ENCODE measurements at regions not wholly inside any gene's neighbourhood (a gene's known extent, or its start where the extent isn't known, plus 50 kb on each side); places are given as distances from the start of the nearest gene placed in this dataset.

GRCh38 chr4:81600520-81601357, 129.0 kb upstream of the RASGEF1B start:
- DNase-seq (ENCODE audit: low read depth), result no peak
- TF ChIP-seq CTCF (conservative IDR thresholded peaks at IDR 0.05; ENCODE audit: low read length), result no peak
- no peak overlapping the region for H3K4me3 ChIP-seq (ENCODE audit: low read length)

GRCh38 chr4:81599742-81600380, 128.2 kb upstream of the RASGEF1B start:
- no peak for DNase-seq (ENCODE audit: low read depth)
- no peak overlapping the region for H3K4me3 ChIP-seq (ENCODE audit: low read length)
- TF ChIP-seq CTCF (conservative IDR thresholded peaks at IDR 0.05; ENCODE audit: low read length), result no peak

- H3K4me3 ChIP-seq (ENCODE audit: low read length), result no peak overlapping the region
- no peak for DNase-seq (ENCODE audit: low read depth)
- no peak for TF ChIP-seq CTCF (conservative IDR thresholded peaks at IDR 0.05; ENCODE audit: low read length)
These were observed 124.3 kb upstream of the RASGEF1B start for GRCh38 chr4:81595798-81596610.

- no peak for DNase-seq (ENCODE audit: low read depth)
- no peak for TF ChIP-seq CTCF (conservative IDR thresholded peaks at IDR 0.05; ENCODE audit: low read length)
- H3K4me3 ChIP-seq (ENCODE audit: low read length), result no peak overlapping the region
These were observed 123.6 kb upstream of the RASGEF1B start for GRCh38 chr4:81595287-81595686.

- TF ChIP-seq CTCF (conservative IDR thresholded peaks at IDR 0.05; ENCODE audit: low read length), result no peak
- H3K4me3 ChIP-seq (ENCODE audit: low read length), result no peak overlapping the region
- DNase-seq (ENCODE audit: low read depth), result no peak
These were observed 122.9 kb upstream of the RASGEF1B start for GRCh38 chr4:81594490-81595159.

GRCh38 chr4:81592701-81593100, 121.0 kb upstream of the RASGEF1B start:
- H3K4me3 ChIP-seq (ENCODE audit: low read length), result no peak overlapping the region
- TF ChIP-seq CTCF (conservative IDR thresholded peaks at IDR 0.05; ENCODE audit: low read length), result no peak
- no peak for DNase-seq (ENCODE audit: low read depth)

Measured in AG10803 (cell line).